ENCODE measurements at regions not wholly inside any gene's neighbourhood (a gene's known extent, or its start where the extent isn't known, plus 50 kb on each side); places are given as distances from the start of the nearest gene placed in this dataset.

DNA sequence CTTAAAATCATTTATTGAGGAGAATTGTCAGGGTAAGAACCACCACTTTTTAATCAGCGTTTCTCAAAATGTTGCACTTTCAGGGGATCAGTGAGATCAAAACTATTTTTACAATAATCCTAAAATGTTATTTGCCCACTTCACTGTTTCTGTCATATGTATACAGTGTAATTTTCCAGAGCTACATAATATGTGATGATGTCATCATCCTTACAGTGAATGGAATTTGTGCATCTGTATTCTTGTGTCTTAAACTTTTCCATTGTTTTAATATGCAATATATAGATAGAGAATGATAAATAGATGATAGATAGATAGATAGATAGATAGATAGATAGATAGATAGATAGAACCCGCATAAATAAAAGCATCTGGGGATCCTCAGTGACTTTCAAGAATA lies 518.0 kb downstream of the ADCYAP1 start:
- no peak for TF ChIP-seq YY1 (IDR thresholded peaks at IDR 0.05; ENCODE audit: insufficient read depth, insufficient read length)
- no peak for TF ChIP-seq SUZ12 (IDR thresholded peaks at IDR 0.05; ENCODE audit: extremely low read depth, insufficient read depth, insufficient read length)

Data from NT2/D1 (cell line).